GM10266 (cell line): ENCODE measurements at regions not wholly inside any gene's neighbourhood (a gene's known extent, or its start where the extent isn't known, plus 50 kb on each side); places are given as distances from the start of the nearest gene placed in this dataset.
"Not testable (repeated sequence)": the region's sequence is repeated elsewhere in the genome, so short reads cannot be mapped to it uniquely, and the experiment has no call there.

Experiments used
- DNase-seq: peaks from one replicate; pipeline ENCODE4 v3.0.0; 2012; ENCODE audit errors: extremely low spot score
- TF ChIP-seq, protein P1 (sequence below): IDR thresholded peaks from 2 replicates; pipeline ENCODE4 v1.5.1; 2012; ENCODE audit warnings: mild to moderate bottlenecking, low read depth; ENCODE audit not compliant: control insufficient read depth, insufficient read depth; ENCODE audit errors: missing control alignments

DNA sequence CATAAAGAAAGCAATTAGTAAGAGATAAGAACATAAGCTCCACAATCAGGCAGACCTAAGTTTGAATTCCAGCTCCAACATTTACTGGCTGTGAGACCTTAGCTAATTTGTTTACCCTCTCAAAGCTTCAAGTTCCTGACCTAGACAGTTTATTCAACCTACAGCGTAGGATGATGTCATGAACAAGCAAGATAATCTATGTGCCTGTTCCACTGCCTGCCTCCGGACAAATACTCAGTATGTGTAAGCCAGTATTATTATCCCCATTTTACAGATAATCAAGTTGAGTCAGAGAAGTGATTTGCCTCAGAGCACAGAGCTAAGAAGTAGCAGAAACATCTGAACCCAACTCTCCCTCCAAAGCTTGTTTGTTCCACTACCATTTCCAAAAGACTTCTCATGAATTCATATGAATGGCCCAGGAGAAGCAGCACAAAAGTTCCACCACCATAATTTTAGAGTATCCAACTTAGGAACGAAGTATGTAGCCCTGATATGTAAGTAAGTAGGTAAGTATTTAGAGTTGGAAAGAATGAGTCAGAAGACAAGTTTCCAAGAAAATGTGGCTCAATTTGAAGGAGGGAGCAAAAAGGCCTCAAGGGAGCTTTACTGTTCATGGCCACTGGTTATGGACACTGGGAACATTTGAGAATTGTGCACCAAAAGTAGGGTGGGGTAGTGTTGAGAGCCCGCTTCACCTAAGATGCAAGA, 398.2 kb downstream of the NFIB start:
- TF ChIP-seq, protein P1, sequence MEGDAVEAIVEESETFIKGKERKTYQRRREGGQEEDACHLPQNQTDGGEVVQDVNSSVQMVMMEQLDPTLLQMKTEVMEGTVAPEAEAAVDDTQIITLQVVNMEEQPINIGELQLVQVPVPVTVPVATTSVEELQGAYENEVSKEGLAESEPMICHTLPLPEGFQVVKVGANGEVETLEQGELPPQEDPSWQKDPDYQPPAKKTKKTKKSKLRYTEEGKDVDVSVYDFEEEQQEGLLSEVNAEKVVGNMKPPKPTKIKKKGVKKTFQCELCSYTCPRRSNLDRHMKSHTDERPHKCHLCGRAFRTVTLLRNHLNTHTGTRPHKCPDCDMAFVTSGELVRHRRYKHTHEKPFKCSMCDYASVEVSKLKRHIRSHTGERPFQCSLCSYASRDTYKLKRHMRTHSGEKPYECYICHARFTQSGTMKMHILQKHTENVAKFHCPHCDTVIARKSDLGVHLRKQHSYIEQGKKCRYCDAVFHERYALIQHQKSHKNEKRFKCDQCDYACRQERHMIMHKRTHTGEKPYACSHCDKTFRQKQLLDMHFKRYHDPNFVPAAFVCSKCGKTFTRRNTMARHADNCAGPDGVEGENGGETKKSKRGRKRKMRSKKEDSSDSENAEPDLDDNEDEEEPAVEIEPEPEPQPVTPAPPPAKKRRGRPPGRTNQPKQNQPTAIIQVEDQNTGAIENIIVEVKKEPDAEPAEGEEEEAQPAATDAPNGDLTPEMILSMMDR = no peak
- no peak for DNase-seq

DNA sequence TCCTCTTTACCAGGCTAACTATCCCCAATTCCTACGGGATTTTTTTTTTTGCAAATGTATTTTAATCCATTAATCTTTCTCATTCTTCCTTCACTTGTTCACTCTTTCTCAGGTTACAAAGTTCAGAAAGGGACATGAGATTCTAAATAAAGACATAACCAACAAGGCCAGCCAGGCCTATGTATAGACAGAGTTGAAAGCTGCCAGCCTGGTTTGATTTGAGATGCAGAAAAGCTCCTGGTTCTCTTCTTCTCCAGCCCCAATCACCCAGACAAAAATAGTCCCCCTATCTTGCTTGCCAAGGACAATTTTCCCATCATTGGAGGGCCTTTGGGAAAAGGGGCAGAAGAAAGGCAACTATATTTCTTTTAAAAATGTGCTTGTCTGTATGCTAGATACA, 398.8 kb downstream of the NFIB start:
- DNase-seq = no peak
- TF ChIP-seq, protein P1 = no peak

DNA sequence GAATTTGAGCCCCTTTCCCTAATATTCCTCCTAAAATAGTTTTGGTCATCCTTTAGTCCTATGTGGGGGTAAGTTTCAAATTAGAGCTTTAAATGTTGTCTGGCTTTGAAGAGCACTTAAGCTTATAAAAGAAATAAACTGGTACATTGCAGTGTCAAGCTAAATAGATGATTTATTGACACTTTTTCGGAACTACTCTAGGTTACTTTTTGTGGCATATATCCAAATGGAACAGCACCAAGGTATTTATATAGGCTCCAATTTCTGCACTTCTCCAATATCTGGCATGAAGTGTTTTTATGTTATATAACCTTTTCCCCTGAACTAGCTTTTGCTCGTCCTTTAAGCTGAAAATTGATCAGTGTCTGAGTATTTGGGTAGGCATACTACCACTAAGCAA, 402.5 kb downstream of the NFIB start:
- no peak for DNase-seq
- TF ChIP-seq, protein P1 = no peak

DNA sequence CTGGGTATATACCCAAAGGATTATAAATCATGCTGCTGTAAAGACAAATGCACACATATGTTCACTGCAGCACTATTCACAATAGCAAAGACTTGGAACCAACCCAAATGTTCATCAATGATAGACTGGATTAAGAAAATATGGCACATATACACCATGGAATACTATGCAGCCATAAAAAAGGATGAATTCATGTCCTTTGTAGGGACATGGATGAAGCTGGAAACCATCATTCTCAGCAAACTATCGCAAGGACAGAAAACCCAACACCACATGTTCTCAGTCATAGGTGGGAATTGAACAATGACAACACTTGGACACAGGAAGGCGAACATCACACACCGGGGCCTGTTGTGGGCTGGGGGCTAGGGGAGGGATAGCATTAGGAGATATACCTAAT, 406.1 kb downstream of the NFIB start:
- DNase-seq = not testable (repeated sequence)

DNA sequence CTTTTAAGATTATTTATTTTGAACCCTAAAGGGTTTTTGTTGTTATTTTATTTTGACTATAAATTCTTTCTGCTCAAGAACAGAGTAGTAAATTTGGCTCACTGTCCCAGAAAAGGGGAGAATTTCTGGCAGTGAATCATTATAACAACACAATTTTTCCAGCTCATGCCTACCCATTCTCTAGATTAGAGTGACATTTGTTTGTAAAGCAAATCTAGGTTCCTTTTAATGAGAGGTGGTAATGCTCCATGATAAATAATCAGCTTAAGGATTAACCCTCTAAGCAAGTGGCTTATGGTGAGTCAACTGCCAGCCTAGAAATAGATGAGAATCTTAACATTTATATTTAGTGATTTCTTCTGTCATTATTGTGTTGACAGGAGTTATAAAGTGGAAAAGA, 409.2 kb downstream of the NFIB start:
- TF ChIP-seq, protein P1 = no peak
- DNase-seq = no peak

DNA sequence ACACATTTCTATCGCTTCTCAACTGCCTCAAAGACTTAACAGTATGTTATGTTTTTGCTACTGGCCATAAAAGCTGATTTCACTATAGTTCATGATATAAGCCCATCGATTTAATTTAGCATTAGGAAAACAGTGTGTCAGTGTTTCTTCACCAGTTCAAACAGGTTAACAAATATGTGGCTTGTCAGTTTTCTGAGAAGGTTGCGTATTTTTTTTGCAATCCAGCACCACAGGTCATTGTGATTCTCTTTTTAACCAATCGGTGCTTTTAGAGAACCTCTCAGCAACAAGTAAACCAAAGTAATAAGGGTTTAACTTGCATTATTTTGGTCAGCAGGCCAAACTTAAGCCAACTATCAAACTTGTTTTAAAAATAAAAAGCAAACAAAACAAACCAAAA, 409.6 kb downstream of the NFIB start:
- DNase-seq = no peak
- TF ChIP-seq, protein P1 = no peak

DNA sequence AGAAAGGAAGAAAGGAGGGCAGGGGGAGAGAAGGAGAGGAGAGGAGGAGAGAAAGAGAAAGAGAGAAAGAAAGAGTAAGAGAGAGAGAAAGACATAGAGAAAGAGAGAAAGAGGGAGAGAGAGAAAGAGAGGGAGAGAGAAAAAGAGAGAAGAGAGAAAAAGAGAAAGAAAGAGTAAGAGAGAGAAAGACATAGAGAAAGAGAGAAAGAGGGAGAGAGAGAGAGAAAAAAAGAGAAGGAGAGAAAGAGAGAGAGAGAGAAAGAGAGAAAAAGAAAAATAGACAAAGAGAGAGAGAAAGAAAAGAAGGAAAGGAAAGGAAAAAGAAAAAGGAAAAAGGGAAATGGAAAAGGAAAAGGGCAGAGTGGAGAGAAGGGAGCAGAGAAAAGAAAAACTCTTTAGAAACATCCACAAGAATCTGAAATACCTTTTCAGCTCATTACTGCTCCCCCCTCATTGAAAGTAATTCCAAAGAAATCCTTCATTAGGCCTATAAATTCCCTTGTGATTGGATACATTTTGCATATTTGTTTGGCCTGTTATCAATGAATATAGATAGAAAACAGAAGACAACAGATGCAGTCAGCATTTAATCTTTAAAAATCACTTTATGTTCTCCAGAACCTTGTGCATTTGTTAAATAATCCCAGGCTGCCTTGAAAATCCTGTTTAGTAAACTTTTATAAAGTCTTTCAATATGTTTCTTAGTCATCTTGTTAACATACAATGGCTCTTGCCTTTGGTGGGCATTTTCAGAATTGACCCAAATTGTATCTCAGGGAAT, 411.5 kb downstream of the NFIB start:
- TF ChIP-seq, protein P1 = no peak
- DNase-seq = no peak

DNA sequence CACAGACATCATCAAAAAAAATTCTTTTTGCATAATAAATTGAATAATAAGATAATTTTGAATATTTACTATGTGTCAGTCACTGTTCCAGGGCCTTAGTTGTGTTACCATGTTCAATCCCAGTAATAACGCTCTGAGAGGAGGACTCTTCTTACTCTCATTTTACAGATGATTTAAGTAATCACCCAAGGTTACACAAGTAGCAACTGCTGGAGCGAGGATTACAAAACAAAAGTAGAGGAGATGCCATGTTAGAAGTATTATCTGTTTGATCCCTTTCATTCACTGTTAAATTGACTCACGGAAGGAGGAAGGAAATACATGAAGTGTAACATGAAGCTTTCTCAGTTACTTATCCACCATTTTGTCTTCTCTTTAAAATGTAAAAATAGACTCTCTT, 412.8 kb downstream of the NFIB start:
- TF ChIP-seq, protein P1 = no peak
- no peak for DNase-seq
